ENCODE measurements at regions not wholly inside any gene's neighbourhood (a gene's known extent, or its start where the extent isn't known, plus 50 kb on each side); places are given as distances from the start of the nearest gene placed in this dataset.

- DNase-seq (ENCODE audit: low spot score) = no peak
These were observed 79.5 kb upstream of the SLCO4A1 start for GRCh38 chr20:62562831-62563230.

DNA sequence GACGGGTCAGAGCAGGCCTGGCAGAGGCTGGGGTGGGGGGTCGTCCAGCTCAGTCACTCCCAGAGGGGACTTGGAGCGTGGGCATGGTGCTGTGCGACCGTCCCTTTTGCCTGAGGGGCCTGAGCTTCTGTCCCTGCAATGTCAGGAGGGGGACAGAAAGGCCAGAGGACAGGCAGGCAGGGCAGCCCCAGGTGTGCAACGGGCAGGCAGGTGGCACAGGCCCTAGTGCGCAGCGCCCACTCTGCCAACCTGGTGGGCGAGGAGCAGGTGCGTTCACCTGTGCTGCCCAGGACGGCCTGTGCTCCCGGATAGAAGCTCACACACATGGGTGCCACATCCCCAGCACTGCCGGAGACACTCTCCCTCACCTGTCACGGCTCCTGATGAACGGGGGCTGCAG is 78.7 kb upstream of the SLCO4A1 start:
- no peak for DNase-seq (ENCODE audit: low spot score)

DNA sequence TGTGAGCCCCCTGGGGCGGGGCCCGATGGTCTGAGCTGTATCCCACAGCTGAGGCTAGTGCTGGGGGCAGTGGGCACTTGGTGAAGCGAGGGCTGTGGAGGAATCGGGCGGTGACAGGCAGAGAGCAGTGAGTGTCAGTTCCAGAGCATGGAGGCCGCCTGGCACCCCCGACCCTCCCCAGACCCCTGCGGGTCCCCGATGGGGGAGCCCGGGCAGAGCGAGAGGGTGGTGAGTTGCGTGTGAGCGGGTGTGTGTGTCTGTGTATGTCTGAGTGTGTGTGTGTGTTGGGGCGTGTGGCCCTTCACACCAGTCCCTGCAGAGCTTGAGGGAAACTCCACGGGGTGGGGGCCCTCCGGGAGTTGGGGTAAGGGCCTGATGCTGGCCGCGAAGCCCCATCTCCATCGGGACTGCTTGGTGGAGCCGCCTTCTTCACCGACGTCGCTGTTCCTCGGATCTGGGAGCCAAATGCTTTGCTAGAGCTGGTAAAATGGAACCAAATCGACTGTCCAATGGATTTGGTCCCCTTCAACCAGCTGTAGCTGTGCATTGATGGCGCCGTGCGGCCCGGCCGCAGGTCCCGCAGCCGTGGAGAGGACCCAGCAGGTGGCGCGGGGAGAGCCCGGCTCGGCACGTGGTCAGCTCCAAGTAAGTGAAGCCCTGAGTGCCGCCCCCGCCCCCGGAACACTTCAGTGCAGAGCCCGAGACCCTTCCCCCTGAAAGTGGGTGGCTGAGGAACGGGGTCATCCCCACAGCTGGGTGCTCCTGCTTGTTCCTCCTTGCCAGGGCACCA is 77.7 kb upstream of the SLCO4A1 start:
- DNase-seq (ENCODE audit: low spot score) = no peak

DNA sequence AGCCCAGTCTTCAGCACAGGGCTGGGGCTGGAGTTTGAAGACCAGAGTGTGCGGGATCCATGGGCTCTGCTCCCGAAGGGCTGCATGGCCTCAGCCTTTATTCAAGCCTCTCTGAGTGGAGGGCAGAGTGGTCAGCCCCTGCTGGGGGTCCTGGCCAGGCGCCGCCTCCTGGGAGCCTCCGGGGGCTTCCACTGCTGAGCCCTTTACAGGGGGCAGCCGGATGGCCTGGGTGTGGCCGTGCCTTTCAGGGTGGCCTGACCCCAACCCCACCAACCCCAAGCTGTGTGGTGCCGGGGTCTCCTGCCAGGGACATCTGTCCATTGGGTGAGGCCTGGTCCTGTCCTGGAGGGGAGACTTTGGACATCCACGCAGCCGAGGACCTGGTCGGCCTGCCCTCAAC is 76.0 kb upstream of the SLCO4A1 start:
- DNase-seq (ENCODE audit: low spot score) = no peak

DNA sequence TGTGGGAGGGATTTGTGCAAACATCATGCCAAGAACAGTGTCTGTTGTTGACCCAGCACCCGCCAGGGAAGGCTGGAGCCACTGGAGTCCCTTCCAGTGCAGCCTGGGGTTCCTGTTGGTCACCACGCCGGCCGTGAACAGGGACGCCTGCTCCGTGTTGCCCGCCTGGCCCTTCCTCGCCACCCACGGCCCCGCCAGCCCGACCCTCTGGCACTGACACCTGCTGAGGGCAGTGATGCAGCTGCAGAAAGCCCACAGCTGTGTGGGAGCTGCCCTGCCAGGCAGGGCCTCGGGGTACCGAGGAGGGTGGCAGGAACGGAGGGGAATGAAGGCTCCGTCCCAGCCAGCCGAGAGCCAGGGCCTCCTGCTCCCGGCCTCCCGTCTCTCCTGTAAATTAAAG is 75.5 kb upstream of the SLCO4A1 start:
- DNase-seq (ENCODE audit: low spot score) = no peak

GRCh38 chr20:62567246-62568044 is 74.9 kb upstream of the SLCO4A1 start:
- DNase-seq (ENCODE audit: low spot score) = no peak

GRCh38 chr20:62568045-62568389 is 74.3 kb upstream of the SLCO4A1 start:
- no peak for DNase-seq (ENCODE audit: low spot score)

DNA sequence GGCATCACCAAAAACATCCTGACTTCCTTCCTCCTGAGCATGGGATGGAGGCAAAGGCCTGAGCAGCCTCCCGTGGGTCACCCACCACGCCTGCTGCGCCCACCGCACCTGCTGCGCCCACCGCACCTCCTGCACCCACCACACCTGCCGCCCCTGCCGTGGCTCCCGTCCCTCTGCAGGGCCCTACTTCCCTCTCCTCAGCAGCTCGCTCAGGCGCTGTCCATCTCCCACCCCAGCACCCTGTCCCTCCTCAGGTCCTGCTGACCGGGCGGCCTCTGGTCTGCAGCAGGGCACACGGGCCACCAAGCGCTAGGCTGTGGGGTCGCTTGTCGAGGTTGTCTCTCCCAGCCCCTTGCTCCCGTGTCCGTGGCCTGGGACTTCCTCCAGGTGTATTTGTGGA is 72.7 kb upstream of the SLCO4A1 start:
- DNase-seq (ENCODE audit: low spot score) = no peak

DNA sequence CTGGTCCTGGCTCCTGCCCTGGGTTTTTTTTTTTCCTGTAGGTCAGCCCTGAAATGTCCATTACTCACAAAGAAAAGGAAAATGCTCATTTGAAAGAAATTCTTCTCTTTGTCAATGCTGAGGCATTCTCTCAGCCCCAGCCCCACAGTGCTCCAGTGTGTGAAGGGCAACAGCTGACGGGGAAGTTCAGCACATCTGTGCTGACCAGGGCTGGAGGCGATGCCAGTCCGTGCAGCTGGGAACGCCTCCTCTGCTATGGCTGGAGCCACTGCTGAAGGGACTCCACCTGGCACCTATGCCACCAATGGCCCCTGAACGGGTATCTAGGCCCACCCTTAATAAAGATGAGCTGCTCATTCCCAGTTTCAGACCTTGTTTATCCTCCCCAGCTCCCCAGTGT is 71.9 kb upstream of the SLCO4A1 start:
- no peak for DNase-seq (ENCODE audit: low spot score)

- no peak for DNase-seq (ENCODE audit: low spot score)
These were observed 71.2 kb upstream of the SLCO4A1 start for GRCh38 chr20:62570897-62571668.

DNA sequence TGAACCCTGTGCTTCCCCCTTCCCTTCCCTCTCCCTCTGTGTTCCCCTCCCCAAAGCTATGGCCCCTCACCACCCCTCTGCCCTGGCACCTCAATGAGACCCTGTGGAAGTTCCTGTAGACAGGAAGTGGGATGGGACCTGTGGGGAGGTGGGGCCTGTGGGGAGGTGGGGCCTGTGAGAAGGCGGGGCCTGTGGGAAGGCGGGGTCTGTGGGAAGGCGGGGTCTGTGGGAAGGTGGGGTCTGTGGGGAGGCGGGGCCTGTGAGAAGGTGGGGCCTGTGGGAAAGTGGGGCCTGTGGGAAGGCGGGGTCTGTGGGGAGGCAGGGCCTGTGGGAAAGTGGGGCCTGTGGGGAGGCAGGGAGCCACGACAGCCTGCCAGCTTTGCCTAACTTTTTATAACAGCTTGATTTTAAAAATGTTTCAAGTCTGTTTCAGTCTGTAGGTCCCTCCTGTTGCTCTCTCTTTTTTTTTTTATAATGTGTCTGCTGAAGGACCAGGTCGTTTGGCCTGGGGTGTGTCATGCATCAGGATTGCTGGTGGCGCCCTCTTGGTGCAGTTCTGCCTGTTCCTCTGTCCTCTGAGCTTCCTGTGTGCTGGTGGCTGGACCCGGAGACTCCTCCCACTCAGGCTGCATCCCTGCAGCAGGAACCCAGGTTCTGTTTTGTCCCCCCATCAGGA is 70.5 kb upstream of the SLCO4A1 start:
- no peak for DNase-seq (ENCODE audit: low spot score)

DNA sequence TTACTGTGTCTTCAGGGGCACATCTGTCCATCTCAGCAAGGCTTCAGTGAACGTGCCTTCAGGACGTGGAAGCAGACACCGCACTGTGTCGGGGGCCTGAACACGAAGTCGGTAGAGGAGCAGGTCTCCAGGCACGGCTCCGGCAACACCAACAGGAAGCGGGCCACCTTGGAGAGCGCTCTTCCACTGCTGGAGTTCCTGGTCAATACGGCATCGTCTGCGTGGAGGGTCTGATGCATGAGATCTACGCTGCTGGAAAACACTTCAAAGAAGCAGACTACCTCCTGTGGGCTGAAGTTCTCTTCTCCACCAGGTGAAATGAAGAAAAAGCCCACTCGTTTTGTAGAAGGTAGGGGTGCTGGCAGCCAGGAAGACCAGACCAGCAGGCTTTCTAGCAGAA is 69.3 kb upstream of the SLCO4A1 start:
- DNase-seq (ENCODE audit: low spot score) = no peak

DNA sequence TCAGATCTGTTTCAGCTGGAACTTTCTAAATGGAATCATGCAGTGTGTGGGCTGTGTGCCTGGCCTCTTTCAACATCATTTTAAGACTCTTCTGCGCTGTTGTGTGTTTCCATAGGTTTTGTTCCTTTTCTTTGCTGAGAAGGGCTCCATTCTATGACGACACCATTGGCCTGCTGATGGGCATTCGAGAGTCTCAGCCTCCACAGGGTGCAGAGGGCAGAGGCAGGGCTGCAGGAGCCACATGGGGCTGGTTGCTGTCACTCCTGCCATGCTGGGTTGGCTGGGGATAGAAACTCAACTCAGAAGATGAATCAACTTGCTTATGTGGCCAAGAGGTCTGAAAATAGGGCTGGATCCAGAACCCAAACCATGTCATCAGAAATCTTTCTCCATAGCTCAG is 68.5 kb upstream of the SLCO4A1 start:
- no peak for DNase-seq (ENCODE audit: low spot score)

DNA sequence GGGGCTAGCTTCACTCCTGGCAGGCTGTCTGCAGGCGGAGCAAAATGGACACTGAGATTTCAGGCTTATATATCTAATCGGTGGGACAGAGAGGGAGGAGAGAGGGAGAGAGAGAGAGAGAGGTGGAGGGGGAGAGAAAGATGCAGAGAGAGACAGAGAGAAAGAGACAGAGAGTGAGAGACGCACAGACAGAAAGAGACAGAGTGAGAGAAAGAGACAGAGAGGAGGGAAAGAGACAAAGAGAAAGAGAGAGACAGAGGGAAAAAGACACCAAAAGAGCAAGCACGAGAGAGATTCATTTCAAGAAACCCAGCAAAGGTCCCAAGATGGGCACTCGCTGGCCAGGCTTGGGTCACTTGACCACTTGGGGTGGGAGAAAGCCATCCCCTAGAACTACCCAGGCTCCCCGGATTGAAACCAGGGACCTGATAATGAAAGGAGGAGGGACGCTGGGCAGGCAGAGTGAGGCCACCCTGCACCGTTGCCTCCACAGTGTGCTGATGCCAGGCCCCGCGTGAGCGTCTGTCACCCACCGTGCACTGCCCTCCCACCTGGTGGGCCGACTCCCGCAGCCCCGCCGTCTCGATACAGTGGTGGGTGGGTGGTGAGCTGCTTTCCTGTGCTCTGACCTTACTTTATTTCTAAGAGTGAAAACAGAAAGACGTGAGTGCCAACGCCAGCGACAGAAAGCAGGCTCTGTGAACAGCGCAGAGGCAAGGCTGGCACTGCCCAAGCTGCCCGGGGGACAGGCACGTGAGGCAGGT is 67.9 kb upstream of the SLCO4A1 start:
- DNase-seq (ENCODE audit: low spot score) = no peak

DNA sequence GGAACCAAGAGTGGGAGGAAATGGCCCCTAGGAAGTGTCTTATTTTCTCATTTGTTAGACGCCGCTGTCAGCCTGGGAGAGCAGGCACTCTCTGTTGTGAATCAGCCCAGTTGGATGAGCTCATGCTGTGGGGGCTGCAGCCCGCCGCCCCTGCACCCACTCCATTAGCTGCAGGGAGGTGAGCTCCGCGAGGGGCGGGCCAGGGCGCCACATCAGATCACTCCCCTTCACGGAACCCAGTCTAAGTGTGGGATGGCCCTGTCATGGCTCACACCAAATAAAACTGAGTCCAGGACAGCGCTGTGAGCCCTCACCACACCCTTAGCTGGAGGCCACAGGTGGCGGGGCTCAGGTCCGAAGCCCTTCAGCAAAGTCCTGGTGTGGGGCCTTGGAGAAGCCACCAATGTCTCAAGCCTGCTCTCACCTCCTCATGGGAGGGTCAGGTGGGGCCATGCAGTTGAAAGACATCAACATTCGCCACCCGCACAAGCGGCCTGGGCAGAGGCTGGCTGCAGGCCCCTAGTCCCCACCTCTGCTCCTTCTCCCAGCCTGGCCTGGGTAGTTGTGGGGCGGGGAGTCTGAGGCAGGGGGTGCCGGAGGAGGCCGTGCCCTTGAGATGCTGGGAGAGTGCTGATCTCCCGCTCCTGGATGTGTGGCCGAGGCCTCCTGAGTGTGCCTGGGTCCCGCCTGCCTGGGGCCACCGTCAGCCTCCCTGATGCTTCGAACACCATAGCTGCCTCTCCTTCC is 66.2 kb upstream of the SLCO4A1 start:
- DNase-seq (ENCODE audit: low spot score) = no peak

GRCh38 chr20:62576815-62577489 is 65.4 kb upstream of the SLCO4A1 start:
- DNase-seq (ENCODE audit: low spot score) = peak; percentile 41

DNA sequence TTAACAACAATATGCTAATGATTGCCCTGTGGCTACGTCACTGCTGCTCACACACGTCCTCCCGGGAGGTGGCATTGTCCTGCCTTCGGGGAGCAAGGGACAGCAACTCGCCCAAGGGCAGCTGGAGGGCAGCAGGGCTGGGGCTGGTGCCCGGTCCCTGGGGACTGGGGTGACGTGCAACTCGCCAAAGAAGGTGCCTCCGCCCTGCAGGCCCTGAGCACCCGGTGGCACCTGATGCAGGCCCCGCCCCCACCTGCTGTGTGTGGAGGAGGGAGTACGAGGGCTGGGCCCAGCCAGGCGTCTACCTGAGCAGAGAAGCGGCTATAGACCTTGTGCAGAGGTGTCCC is 64.8 kb upstream of the SLCO4A1 start:
- DNase-seq (ENCODE audit: low spot score) = no peak

DNA sequence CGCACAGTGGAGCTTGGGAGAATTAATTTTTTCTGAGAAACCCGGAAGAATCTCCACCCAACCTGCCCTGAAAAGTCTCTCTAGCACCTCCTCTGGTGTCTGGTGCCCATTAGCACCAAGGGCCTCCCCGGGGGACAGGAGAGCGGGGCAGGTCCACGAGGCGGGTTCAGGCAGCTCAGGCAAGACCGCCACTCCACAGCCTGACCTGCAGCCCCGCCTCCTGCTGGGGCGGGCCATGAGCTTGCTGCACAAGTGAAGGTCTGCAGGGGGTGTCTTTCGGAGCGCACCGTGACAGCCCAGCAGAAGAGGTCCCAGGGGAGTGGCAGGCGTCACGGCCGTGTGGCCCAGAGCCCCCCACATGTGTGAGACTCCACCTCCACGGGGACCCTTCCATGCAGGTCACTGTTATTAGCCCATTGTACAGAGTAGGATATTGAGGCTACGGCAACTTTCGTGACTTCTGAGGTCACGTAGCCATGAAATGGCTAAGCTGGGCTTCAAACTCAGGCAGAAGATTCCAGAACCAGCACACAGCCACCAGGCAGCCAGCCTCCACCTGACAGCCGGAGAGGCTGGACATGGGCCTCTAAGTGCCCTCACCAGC is 63.9 kb upstream of the SLCO4A1 start:
- no peak for DNase-seq (ENCODE audit: low spot score)

DNA sequence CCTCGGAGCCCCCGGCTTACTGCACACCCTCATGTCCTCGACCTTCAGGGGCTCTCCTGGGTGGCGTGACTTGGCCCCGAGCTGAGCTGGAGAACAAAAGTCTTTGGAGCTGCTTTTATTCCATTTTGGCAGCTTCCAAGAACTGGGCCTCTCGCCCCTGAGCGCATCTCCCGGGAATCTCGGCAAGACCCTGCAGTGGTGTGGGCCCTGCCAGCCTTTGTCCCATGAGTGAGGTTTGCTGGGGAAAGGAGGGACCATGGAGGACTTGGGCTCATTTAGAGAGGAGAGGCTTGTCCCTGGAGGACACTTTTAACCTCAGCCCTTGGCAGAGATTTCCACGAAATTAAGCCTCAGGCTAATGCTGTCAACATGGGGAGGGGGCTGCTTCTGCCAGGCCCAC is 62.3 kb upstream of the SLCO4A1 start:
- no peak for DNase-seq (ENCODE audit: low spot score)

DNA sequence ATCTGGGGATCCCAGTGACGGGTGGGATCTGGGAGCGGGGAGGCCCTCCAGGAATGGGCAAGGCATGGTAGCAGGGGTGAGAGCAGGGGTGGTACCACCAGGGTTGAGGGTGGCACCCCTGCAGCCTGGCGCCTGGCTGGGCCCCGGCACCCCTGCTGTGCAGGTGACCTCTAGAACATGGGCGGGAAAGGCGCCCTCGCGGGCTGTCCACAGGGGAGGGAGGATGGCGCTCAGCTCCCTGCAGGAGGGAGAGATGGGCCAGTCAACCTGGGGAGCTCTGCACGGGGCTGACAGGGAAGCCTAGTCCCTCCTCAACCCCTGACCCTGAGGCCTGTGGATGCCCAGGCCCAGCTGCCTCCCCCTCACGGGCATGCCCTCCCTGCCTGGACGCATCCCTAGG is 61.6 kb upstream of the SLCO4A1 start:
- no peak for DNase-seq (ENCODE audit: low spot score)

Data from AG08395 (cell line).